Liver (tissue), 8 donors: ENCODE measurements at regions not wholly inside any gene's neighbourhood (a gene's known extent, or its start where the extent isn't known, plus 50 kb on each side); places are given as distances from the start of the nearest gene placed in this dataset.

Source experiments
- DNase-seq: peaks from one replicate; pipeline ENCODE4 v3.0.0-alpha.2; 2017; ENCODE audit warnings: low spot score
- H3K27ac ChIP-seq, 2 donors: one replicate each; pipeline ENCODE4 v1.7.0; 2013; ENCODE audit warnings: inconsistent platforms in 2 of 2, low read length in 2 of 2, control low read depth in 1 of 2, low read depth in 1 of 2, mild to moderate bottlenecking in 1 of 2
- H3K27me3 ChIP-seq, 4 donors: one replicate each; pipeline versions ENCODE4 v1.6.1 to v1.7.0; 2013; ENCODE audit warnings: low read length in 3 of 4, inconsistent platforms in 1 of 4, mild to moderate bottlenecking in 1 of 4, moderate library complexity in 1 of 4; ENCODE audit not compliant: control insufficient read depth in 4 of 4, insufficient read depth in 4 of 4
- H3K36me3 ChIP-seq, 4 donors: one replicate each; pipeline versions ENCODE4 v1.6.1 to v1.7.0; 2013; ENCODE audit warnings: low read length in 3 of 4, mild to moderate bottlenecking in 3 of 4, low read depth in 1 of 4, moderate library complexity in 1 of 4; ENCODE audit not compliant: control insufficient read depth in 4 of 4, insufficient read depth in 3 of 4
- H3K4me1 ChIP-seq, 4 donors: one replicate each; pipeline versions ENCODE4 v1.6.1 to v1.7.0; 2013; ENCODE audit warnings: low read length in 3 of 4, mild to moderate bottlenecking in 3 of 4, moderate library complexity in 1 of 4; ENCODE audit not compliant: control insufficient read depth in 4 of 4, insufficient read depth in 4 of 4
- H3K4me3 ChIP-seq, 3 donors: one replicate each; pipeline versions ENCODE4 v1.6.1 to v1.7.0; 2013; ENCODE audit warnings: low read length in 3 of 3, control low read depth in 1 of 3, low read depth in 1 of 3, mild to moderate bottlenecking in 1 of 3
- H3K9ac ChIP-seq, 2 donors: one replicate each; pipeline ENCODE4 v1.7.0; 2013; ENCODE audit warnings: low read length in 2 of 2, mild to moderate bottlenecking in 2 of 2, moderate library complexity in 2 of 2, control low read depth in 1 of 2, low read depth in 1 of 2
- H3K9me3 ChIP-seq, 4 donors: one replicate each; pipeline versions ENCODE4 v1.6.1 to v1.7.0; 2013; ENCODE audit warnings: low read length in 3 of 4; ENCODE audit not compliant: control insufficient read depth in 4 of 4
- EGR1 ChIP-seq, 2 donors: IDR thresholded peaks; 2 replicates each; pipeline ENCODE4 v1.6.1; 2016 to 2018; ENCODE audit warnings: antibody characterized with exemption in 2 of 2, low read depth in 2 of 2
- FOXA1 ChIP-seq: IDR thresholded peaks from 2 replicates; pipeline ENCODE4 v1.6.1; 2016; ENCODE audit warnings: antibody characterized with exemption
- FOXA2 ChIP-seq: IDR thresholded peaks from 2 replicates; pipeline ENCODE4 v1.6.1; 2016; ENCODE audit warnings: antibody characterized with exemption
- GABPA ChIP-seq, 2 donors: IDR thresholded peaks in 1 of 2; conservative IDR thresholded peaks in 1 of 2; 2 replicates each; pipeline ENCODE4 v1.6.1; 2016; ENCODE audit warnings: antibody characterized with exemption in 2 of 2, mild to moderate bottlenecking in 1 of 2, moderate library complexity in 1 of 2
- HNF4A ChIP-seq, 2 donors: conservative IDR thresholded peaks; 2 replicates each; pipeline ENCODE4 v1.6.1; 2016; ENCODE audit warnings: antibody characterized with exemption in 2 of 2, mild to moderate bottlenecking in 2 of 2
- HNF4G ChIP-seq: IDR thresholded peaks from 2 replicates; pipeline ENCODE4 v1.6.1; 2016; ENCODE audit warnings: antibody characterized with exemption
- JUND ChIP-seq, 2 donors: IDR thresholded peaks; 2 replicates each; pipeline ENCODE4 v1.6.1; 2016; ENCODE audit warnings: antibody characterized with exemption in 2 of 2
- RAD21 ChIP-seq, 2 donors: IDR thresholded peaks; 2 replicates each; pipeline ENCODE4 v1.6.1; 2016; ENCODE audit warnings: antibody characterized with exemption in 2 of 2, mild to moderate bottlenecking in 2 of 2
- RXRA ChIP-seq, 2 donors: IDR thresholded peaks; 2 replicates each; pipeline ENCODE4 v1.6.1; 2017 to 2018; ENCODE audit warnings: antibody characterized with exemption in 2 of 2, mild to moderate bottlenecking in 1 of 2
- SP1 ChIP-seq: IDR thresholded peaks from 2 replicates; pipeline ENCODE4 v1.6.1; 2018; ENCODE audit warnings: antibody characterized with exemption, mild to moderate bottlenecking
- TAF1 ChIP-seq: conservative IDR thresholded peaks from 2 replicates; pipeline ENCODE4 v1.6.1; 2016; ENCODE audit warnings: antibody characterized with exemption, mild to moderate bottlenecking
- YY1 ChIP-seq: IDR thresholded peaks from 2 replicates; pipeline ENCODE4 v1.6.1; 2016; ENCODE audit warnings: antibody characterized with exemption, mild to moderate bottlenecking
- WGBS: extraction: QIAGEN DNeasy Blood & Tissue Kit; methylation state at CpG from one replicate; pipeline ENCODE4 v1.1.7; 2013; 5-methylcytosine and 5-hydroxymethylcytosine counted together
- TF ChIP-seq, protein P1 (sequence below): IDR thresholded peaks from 2 replicates; pipeline ENCODE4 v1.6.1; 2016; ENCODE audit warnings: antibody characterized with exemption
- TF ChIP-seq, protein P2 (sequence below): fragments of 150-350 bp; IDR thresholded peaks from 2 replicates; pipeline ENCODE4 v1.5.1; 2017; ENCODE audit warnings: improper control_type of control experiment, low read depth, low read length; ENCODE audit not compliant: missing input control
- TF ChIP-seq, protein P3 (sequence below): IDR thresholded peaks from 2 replicates; pipeline ENCODE4 v1.6.1; 2016; ENCODE audit warnings: antibody characterized with exemption
- TF ChIP-seq, protein P4 (sequence below): IDR thresholded peaks from 2 replicates; pipeline ENCODE4 v1.6.1; 2016; ENCODE audit warnings: antibody characterized with exemption
- TF ChIP-seq, protein P5 (sequence below): IDR thresholded peaks from 2 replicates; pipeline ENCODE4 v1.6.1; 2016; ENCODE audit warnings: antibody characterized with exemption, mild to moderate bottlenecking
- donor health status: healthy.
- donor health status: healthy.
- donor health status: healthy.
- donor health status: healthy.
- donor health status: healthy.

DNA sequence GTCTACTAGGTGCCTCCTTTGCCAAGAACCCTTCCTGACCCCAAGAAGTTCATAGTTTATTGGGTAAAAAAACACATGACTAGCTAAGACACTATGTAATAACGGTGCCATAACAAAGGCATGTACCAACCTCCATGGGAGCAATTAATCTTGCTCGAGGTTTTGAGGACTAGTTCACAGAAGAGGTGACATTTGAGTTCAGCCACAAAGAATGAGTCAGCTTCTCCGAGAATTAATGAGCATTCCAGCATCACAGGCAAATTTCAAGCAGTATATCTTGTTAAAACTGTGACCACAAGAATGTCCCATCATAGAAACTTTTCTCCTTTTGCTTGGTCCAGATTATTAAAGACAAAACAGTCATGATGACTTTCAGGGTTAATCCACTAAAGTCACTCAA lies 113.0 kb upstream of the RAP1B start:
- no peaks in the 10 kb centered on the region for H3K36me3 ChIP-seq
- TF ChIP-seq RAD21 (IDR thresholded peaks at IDR 0.05) (no peak), TAF1 (no peak), JUND (IDR thresholded peaks at IDR 0.05) (no peak), YY1 (no peak), FOXA2 (no peak), SP1 (no peak), EGR1 (IDR thresholded peaks at IDR 0.05; ENCODE audit: low read depth in 2 of 2) (no peak), FOXA1 (no peak), HNF4A (conservative IDR thresholded peaks at IDR 0.05) (no peak), HNF4G (no peak), RXRA (IDR thresholded peaks at IDR 0.05) (no peak), GABPA (IDR thresholded peaks at IDR 0.05 in 1 of 2, conservative IDR thresholded peaks at IDR 0.05 in 1 of 2) (no peak)
- TF ChIP-seq, protein P1, sequence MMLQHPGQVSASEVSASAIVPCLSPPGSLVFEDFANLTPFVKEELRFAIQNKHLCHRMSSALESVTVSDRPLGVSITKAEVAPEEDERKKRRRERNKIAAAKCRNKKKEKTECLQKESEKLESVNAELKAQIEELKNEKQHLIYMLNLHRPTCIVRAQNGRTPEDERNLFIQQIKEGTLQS = no peak
- TF ChIP-seq, protein P2, sequence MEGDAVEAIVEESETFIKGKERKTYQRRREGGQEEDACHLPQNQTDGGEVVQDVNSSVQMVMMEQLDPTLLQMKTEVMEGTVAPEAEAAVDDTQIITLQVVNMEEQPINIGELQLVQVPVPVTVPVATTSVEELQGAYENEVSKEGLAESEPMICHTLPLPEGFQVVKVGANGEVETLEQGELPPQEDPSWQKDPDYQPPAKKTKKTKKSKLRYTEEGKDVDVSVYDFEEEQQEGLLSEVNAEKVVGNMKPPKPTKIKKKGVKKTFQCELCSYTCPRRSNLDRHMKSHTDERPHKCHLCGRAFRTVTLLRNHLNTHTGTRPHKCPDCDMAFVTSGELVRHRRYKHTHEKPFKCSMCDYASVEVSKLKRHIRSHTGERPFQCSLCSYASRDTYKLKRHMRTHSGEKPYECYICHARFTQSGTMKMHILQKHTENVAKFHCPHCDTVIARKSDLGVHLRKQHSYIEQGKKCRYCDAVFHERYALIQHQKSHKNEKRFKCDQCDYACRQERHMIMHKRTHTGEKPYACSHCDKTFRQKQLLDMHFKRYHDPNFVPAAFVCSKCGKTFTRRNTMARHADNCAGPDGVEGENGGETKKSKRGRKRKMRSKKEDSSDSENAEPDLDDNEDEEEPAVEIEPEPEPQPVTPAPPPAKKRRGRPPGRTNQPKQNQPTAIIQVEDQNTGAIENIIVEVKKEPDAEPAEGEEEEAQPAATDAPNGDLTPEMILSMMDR = no peak
- TF ChIP-seq, protein P3, sequence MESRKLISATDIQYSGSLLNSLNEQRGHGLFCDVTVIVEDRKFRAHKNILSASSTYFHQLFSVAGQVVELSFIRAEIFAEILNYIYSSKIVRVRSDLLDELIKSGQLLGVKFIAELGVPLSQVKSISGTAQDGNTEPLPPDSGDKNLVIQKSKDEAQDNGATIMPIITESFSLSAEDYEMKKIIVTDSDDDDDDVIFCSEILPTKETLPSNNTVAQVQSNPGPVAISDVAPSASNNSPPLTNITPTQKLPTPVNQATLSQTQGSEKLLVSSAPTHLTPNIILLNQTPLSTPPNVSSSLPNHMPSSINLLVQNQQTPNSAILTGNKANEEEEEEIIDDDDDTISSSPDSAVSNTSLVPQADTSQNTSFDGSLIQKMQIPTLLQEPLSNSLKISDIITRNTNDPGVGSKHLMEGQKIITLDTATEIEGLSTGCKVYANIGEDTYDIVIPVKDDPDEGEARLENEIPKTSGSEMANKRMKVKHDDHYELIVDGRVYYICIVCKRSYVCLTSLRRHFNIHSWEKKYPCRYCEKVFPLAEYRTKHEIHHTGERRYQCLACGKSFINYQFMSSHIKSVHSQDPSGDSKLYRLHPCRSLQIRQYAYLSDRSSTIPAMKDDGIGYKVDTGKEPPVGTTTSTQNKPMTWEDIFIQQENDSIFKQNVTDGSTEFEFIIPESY = no peak
- TF ChIP-seq, protein P4, sequence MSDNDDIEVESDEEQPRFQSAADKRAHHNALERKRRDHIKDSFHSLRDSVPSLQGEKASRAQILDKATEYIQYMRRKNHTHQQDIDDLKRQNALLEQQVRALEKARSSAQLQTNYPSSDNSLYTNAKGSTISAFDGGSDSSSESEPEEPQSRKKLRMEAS = no peak
- TF ChIP-seq, protein P5, sequence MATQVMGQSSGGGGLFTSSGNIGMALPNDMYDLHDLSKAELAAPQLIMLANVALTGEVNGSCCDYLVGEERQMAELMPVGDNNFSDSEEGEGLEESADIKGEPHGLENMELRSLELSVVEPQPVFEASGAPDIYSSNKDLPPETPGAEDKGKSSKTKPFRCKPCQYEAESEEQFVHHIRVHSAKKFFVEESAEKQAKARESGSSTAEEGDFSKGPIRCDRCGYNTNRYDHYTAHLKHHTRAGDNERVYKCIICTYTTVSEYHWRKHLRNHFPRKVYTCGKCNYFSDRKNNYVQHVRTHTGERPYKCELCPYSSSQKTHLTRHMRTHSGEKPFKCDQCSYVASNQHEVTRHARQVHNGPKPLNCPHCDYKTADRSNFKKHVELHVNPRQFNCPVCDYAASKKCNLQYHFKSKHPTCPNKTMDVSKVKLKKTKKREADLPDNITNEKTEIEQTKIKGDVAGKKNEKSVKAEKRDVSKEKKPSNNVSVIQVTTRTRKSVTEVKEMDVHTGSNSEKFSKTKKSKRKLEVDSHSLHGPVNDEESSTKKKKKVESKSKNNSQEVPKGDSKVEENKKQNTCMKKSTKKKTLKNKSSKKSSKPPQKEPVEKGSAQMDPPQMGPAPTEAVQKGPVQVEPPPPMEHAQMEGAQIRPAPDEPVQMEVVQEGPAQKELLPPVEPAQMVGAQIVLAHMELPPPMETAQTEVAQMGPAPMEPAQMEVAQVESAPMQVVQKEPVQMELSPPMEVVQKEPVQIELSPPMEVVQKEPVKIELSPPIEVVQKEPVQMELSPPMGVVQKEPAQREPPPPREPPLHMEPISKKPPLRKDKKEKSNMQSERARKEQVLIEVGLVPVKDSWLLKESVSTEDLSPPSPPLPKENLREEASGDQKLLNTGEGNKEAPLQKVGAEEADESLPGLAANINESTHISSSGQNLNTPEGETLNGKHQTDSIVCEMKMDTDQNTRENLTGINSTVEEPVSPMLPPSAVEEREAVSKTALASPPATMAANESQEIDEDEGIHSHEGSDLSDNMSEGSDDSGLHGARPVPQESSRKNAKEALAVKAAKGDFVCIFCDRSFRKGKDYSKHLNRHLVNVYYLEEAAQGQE = no peak
- no peak overlapping the region for H3K9ac ChIP-seq
- no peaks in the 10 kb centered on the region for H3K9me3 ChIP-seq
- no peak overlapping the region for H3K27ac ChIP-seq
- WGBS = 65% methylated on average over 3 of the region's 3 CpGs
- H3K27me3 ChIP-seq = no peaks in the 10 kb centered on the region
- H3K4me1 ChIP-seq = no peaks in the 10 kb centered on the region
- H3K4me3 ChIP-seq = no peak overlapping the region
- no peak for DNase-seq

DNA sequence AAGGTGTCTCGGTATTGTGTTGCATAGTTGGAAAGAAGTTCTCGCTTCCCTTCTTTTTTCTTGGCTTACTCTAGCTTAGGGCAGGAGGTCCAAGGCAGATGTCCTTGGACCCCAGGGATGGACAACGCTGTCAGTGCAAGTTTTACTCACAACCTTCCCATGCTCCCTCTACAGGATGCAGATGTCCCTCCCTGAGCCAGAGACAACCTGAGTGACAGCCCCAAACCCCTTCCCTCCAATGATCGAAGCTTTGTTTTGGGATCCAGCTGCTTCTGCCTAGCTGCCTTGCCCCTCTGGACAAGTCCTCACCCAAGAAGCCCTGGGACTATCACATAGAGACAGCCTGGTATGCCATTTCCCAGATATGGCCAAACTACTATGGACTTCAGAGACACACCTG lies 112.0 kb upstream of the RAP1B start:
- Histone ChIP-seq H3K9me3 (no peaks in the 10 kb centered on the region), H3K36me3 (no peaks in the 10 kb centered on the region), H3K27ac (no peak overlapping the region), H3K4me3 (no peak overlapping the region), H3K27me3 (no peaks in the 10 kb centered on the region), H3K9ac (no peak overlapping the region), H3K4me1 (no peaks in the 10 kb centered on the region)
- no peak for TF ChIP-seq GABPA (IDR thresholded peaks at IDR 0.05 in 1 of 2, conservative IDR thresholded peaks at IDR 0.05 in 1 of 2)
- no peak for TF ChIP-seq JUND (IDR thresholded peaks at IDR 0.05)
- no peak for TF ChIP-seq TAF1
- TF ChIP-seq, protein P5 = no peak
- no peak for TF ChIP-seq FOXA1
- DNase-seq = no peak
- 82% methylated on average over 4 of the region's 4 CpGs for WGBS
